ENCODE measurements at regions not wholly inside any gene's neighbourhood (a gene's known extent, or its start where the extent isn't known, plus 50 kb on each side); places are given as distances from the start of the nearest gene placed in this dataset.
A peak's percentile ranks its signal among the peaks of the same experiment; 100 is the strongest.
"Not testable (repeated sequence)": the region's sequence is repeated elsewhere in the genome, so short reads cannot be mapped to it uniquely, and the experiment has no call there.

- not testable (repeated sequence) for DNase-seq
These were observed 81.1 kb downstream of the THSD1 start for GRCh38 chr13:52324831-52325230.

GRCh38 chr13:52319876-52320275 is 86.1 kb downstream of the THSD1 start:
- DNase-seq: peak; percentile 11

GRCh38 chr13:52309833-52310232 is 96.1 kb downstream of the THSD1 start:
- DNase-seq: peak; percentile 12

- DNase-seq: not testable (repeated sequence)
These were observed 99.6 kb downstream of the THSD1 start for GRCh38 chr13:52306336-52306735.

GRCh38 chr13:52303098-52303497 is 102.9 kb downstream of the THSD1 start:
- not testable (repeated sequence) for DNase-seq

- DNase-seq: not testable (repeated sequence)
These were observed 103.3 kb downstream of the THSD1 start for GRCh38 chr13:52302688-52303087.

- DNase-seq: not testable (repeated sequence)
These were observed 104.1 kb downstream of the THSD1 start for GRCh38 chr13:52301810-52302400.

GRCh38 chr13:52298079-52298661 is 107.8 kb downstream of the THSD1 start:
- not testable (repeated sequence) for DNase-seq

- not testable (repeated sequence) for DNase-seq
These were observed 117.1 kb downstream of the THSD1 start for GRCh38 chr13:52288891-52289290.

GRCh38 chr13:52281387-52281786 is 122.0 kb upstream of the NEK3 start:
- not testable (repeated sequence) for DNase-seq

GRCh38 chr13:52279408-52279807 is 120.0 kb upstream of the NEK3 start:
- DNase-seq: not testable (repeated sequence)

- peak; percentile 12 for DNase-seq
These were observed 94.9 kb upstream of the NEK3 start for GRCh38 chr13:52254299-52254698.

- DNase-seq: not testable (repeated sequence)
These were observed 81.4 kb upstream of the NEK3 start for GRCh38 chr13:52240752-52241151.

- peak; percentile 71 for DNase-seq
These were observed 76.7 kb upstream of the NEK3 start for GRCh38 chr13:52235900-52236595.

GRCh38 chr13:52234928-52235327 is 75.5 kb upstream of the NEK3 start:
- DNase-seq: not testable (repeated sequence)

GRCh38 chr13:52223063-52223462 is 63.7 kb upstream of the NEK3 start:
- DNase-seq: not testable (repeated sequence)

- DNase-seq: not testable (repeated sequence)
These were observed 54.5 kb upstream of the NEK3 start for GRCh38 chr13:52213920-52214319.

GRCh38 chr13:52212886-52213285 is 53.5 kb upstream of the NEK3 start:
- not testable (repeated sequence) for DNase-seq

GRCh38 chr13:52211416-52211776 is 52.0 kb upstream of the NEK3 start:
- DNase-seq: not testable (repeated sequence)

- DNase-seq: not testable (repeated sequence)
These were observed 51.4 kb upstream of the NEK3 start for GRCh38 chr13:52210564-52211415.

Data from DMS53 (cell line).